ENCODE measurements at regions not wholly inside any gene's neighbourhood (a gene's known extent, or its start where the extent isn't known, plus 50 kb on each side); places are given as distances from the start of the nearest gene placed in this dataset.

DNA sequence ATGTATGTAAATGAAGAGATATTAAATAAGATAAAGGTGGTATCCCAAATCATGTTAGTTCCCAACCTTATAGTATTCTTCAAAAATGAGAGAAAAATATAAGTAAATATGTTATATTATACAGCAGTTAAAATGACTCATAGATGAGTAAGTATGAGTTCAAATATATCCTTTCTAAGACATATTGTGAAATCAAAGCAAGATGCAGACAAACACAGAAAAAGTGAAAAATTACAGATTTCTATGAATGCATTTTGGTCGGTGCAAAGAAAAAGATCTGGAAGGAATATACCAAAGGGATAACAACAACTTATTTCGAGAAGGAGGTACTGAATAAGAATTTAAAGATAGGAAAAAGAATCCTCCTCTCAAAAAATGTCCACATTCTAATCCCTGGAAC is 181.2 kb upstream of the TTC14 start (continued):
- no peak for TF ChIP-seq ZNF592 (IDR thresholded peaks at IDR 0.05)
- TF ChIP-seq YY1 (IDR thresholded peaks at IDR 0.05; ENCODE audit: low read depth, low read length) = no peak

DNA sequence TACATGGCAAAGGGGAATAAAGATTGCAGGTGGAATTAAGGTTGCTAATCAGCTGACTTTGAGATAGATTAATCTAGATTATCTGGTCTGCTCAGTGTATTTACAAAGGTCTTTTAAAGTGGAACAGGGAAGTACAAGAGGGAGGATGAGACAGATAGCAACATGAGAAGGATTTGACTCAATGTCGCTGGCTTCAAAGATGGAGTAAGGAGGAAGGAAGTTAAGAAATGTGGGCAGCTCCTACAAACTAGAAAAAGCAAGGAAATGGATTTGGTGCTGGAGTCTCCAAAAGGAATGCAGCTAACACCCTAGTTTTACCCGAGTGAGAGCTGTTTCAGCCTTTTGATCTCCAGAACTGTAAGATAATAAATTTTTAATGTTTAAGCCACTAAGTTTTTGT is 180.7 kb upstream of the TTC14 start:
- H3K9me3 ChIP-seq (replicated peaks; ENCODE audit: control insufficient read depth, insufficient read depth, low read length) = no peaks in the 10 kb centered on the region
- ChIA-PET POLR2A (no interaction called here), SMC1A (ENCODE audit: uncharacterized antibody, unreplicated experiment) (interaction anchor here (0.7 to 1.5 kb wide), 3 partner anchors 90 to 363 kb away, joined by 3 to 5 read pairs (median 3); no protein-coding TSS in a partner anchor), RAD21 (ENCODE audit: unreplicated experiment) (no interaction called here), CTCF (no interaction called here)
- WGBS (ENCODE audit: insufficient coverage, insufficient replicate concordance, low lambda C conversion rate, missing lambda C conversion rate) = 25% methylated on average over 2 of the region's 2 CpGs
- intact Hi-C loops (cut with micrococcal nuclease; ENCODE audit: unreplicated experiment) (no loop called here), in situ Hi-C loops (cut with MboI) (no loop called here)
- H3K4me3 ChIP-seq = no peak overlapping the region
- no peak overlapping the region for H3K9ac ChIP-seq (ENCODE audit: control insufficient read depth, insufficient read depth, low read length)
- H4K20me1 ChIP-seq (ENCODE audit: control insufficient read depth, insufficient read depth) = no peaks in the 10 kb centered on the region
- DNase-seq (ENCODE audit: low read depth, low spot score) (no peak), ATAC-seq (no peak), FAIRE-seq (no peak)
- H3K4me2 ChIP-seq (ENCODE audit: control insufficient read depth, insufficient read depth) = no peak overlapping the region
- TF ChIP-seq ZSCAN29 (IDR thresholded peaks at IDR 0.05) (no peak), POLR2AphosphoS5 (IDR thresholded peaks at IDR 0.05; ENCODE audit: low read length) (no peak)
- TF ChIP-seq, protein P1, sequence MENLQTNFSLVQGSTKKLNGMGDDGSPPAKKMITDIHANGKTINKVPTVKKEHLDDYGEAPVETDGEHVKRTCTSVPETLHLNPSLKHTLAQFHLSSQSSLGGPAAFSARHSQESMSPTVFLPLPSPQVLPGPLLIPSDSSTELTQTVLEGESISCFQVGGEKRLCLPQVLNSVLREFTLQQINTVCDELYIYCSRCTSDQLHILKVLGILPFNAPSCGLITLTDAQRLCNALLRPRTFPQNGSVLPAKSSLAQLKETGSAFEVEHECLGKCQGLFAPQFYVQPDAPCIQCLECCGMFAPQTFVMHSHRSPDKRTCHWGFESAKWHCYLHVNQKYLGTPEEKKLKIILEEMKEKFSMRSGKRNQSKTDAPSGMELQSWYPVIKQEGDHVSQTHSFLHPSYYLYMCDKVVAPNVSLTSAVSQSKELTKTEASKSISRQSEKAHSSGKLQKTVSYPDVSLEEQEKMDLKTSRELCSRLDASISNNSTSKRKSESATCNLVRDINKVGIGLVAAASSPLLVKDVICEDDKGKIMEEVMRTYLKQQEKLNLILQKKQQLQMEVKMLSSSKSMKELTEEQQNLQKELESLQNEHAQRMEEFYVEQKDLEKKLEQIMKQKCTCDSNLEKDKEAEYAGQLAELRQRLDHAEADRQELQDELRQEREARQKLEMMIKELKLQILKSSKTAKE (IDR thresholded peaks at IDR 0.05; ENCODE audit: low read depth, poor library complexity, severe bottlenecking) = no peak
- no peaks in the 10 kb centered on the region for H3K4me1 ChIP-seq (ENCODE audit: control insufficient read depth, insufficient read depth, low read length)
- no peaks in the 10 kb centered on the region for H3K79me2 ChIP-seq (ENCODE audit: control insufficient read depth, insufficient read depth, low read length)
- no peak overlapping the region for H3K27ac ChIP-seq (ENCODE audit: control insufficient read depth, insufficient read depth)
- H3K36me3 ChIP-seq (ENCODE audit: control insufficient read depth in 2 of 2, insufficient read depth in 2 of 2, low read length in 1 of 2) = no peaks in the 10 kb centered on the region
- BruUV-seq (replicated peaks) = no TSS peak
- H2AFZ ChIP-seq (ENCODE audit: control insufficient read depth, low read depth, low read length) = no peak overlapping the region
- H3K27me3 ChIP-seq (replicated peaks in 1 of 2; ENCODE audit: control insufficient read depth in 2 of 2, insufficient read depth in 2 of 2, low read length in 1 of 2) = no peaks in the 10 kb centered on the region

All from GM12878 (cell line).